Ectodermal cell (in vitro differentiated cells): ENCODE measurements at regions not wholly inside any gene's neighbourhood (a gene's known extent, or its start where the extent isn't known, plus 50 kb on each side); places are given as distances from the start of the nearest gene placed in this dataset.

Experiments
- H3K27ac ChIP-seq: 2 replicates; pipeline ENCODE4 v1.7.0; 2013; ENCODE audit warnings: mild to moderate bottlenecking, low read depth, low read length; ENCODE audit not compliant: insufficient read depth, poor library complexity, severe bottlenecking
- H3K27me3 ChIP-seq: 2 replicates; pipeline ENCODE4 v1.7.0; 2013; ENCODE audit warnings: mild to moderate bottlenecking, low read length; ENCODE audit not compliant: insufficient read depth, control insufficient read depth, poor library complexity, severe bottlenecking
- H3K36me3 ChIP-seq: one replicate; pipeline ENCODE4 v1.7.0; 2013; ENCODE audit warnings: low read length; ENCODE audit not compliant: control insufficient read depth, insufficient read depth
- H3K4me1 ChIP-seq: one replicate; pipeline ENCODE4 v1.7.0; 2013; ENCODE audit warnings: low read length; ENCODE audit not compliant: control insufficient read depth, insufficient read depth
- H3K4me3 ChIP-seq: 2 replicates; pipeline ENCODE4 v1.7.0; 2013; ENCODE audit warnings: low read depth, low read length, control low read depth; ENCODE audit not compliant: insufficient read depth
- H3K9me3 ChIP-seq: 2 replicates; pipeline ENCODE4 v1.7.0; 2013; ENCODE audit warnings: mild to moderate bottlenecking, low read length, moderate library complexity; ENCODE audit not compliant: control insufficient read depth
- WGBS, 2 experiments: methylation state at CpG; one replicate each; pipeline ENCODE4 v1.1.7; 2013; ENCODE audit warnings: missing lambda C conversion rate in 2 of 2; 5-methylcytosine and 5-hydroxymethylcytosine counted together

- Histone ChIP-seq H3K9me3 (no peaks in the 10 kb centered on the region), H3K27ac (no peak overlapping the region), H3K4me3 (no peak overlapping the region), H3K27me3 (no peaks in the 10 kb centered on the region), H3K36me3 (no peaks in the 10 kb centered on the region), H3K4me1 (no peaks in the 10 kb centered on the region)
- WGBS, 2 experiments = 82 to 96% methylated on average over 2 of the region's 2 CpGs
Measured at GRCh38 chr18:44013871-44014270, 666.8 kb upstream of the SETBP1 start.

GRCh38 chr18:44025421-44025820 lies 655.3 kb upstream of the SETBP1 start:
- Histone ChIP-seq H3K4me1 (no peaks in the 10 kb centered on the region), H3K27ac (no peak overlapping the region), H3K27me3 (no peaks in the 10 kb centered on the region), H3K4me3 (no peak overlapping the region), H3K9me3 (no peaks in the 10 kb centered on the region), H3K36me3 (no peaks in the 10 kb centered on the region)
- WGBS, 2 experiments = 89 to 100% methylated on average over 1 of the region's 1 CpG

GRCh38 chr18:44028109-44028508 lies 652.6 kb upstream of the SETBP1 start:
- Histone ChIP-seq H3K36me3 (no peaks in the 10 kb centered on the region), H3K27ac (no peak overlapping the region), H3K4me3 (no peak overlapping the region), H3K4me1 (no peaks in the 10 kb centered on the region), H3K27me3 (no peaks in the 10 kb centered on the region), H3K9me3 (no peaks in the 10 kb centered on the region)
- 84 to 95% methylated on average over 1 of the region's 1 CpG for WGBS, 2 experiments

- H3K36me3 ChIP-seq = no peaks in the 10 kb centered on the region
- 96 to 100% methylated on average over 2 of the region's 2 CpGs for WGBS, 2 experiments
Measured at GRCh38 chr18:44031063-44031462, 649.6 kb upstream of the SETBP1 start.

GRCh38 chr18:44033144-44033701 lies 647.5 kb upstream of the SETBP1 start:
- no peaks in the 10 kb centered on the region for H3K27me3 ChIP-seq
- no peak overlapping the region for H3K4me3 ChIP-seq
- H3K27ac ChIP-seq = peak overlapping the region; percentile 47
- H3K9me3 ChIP-seq = no peaks in the 10 kb centered on the region
- WGBS, 2 experiments = 64 to 72% methylated on average over 6 of the region's 6 CpGs
- H3K4me1 ChIP-seq = peaks cover 4% of the 10 kb centered on the region
- no peaks in the 10 kb centered on the region for H3K36me3 ChIP-seq

More at GRCh38 chr18:44031063-44031462, 649.6 kb upstream of the SETBP1 start:
- Histone ChIP-seq H3K27ac (no peak overlapping the region), H3K4me3 (no peak overlapping the region), H3K27me3 (no peaks in the 10 kb centered on the region), H3K9me3 (no peaks in the 10 kb centered on the region), H3K4me1 (peaks cover 4% of the 10 kb centered on the region)

- no peaks in the 10 kb centered on the region for H3K27me3 ChIP-seq
- WGBS, 2 experiments = 92 to 95% methylated on average over 2 of the region's 2 CpGs
- peaks cover 4% of the 10 kb centered on the region for H3K4me1 ChIP-seq
- H3K36me3 ChIP-seq = no peaks in the 10 kb centered on the region
- H3K27ac ChIP-seq = no peak overlapping the region
- H3K4me3 ChIP-seq = no peak overlapping the region
- no peaks in the 10 kb centered on the region for H3K9me3 ChIP-seq
Measured at GRCh38 chr18:44035554-44035953, 645.1 kb upstream of the SETBP1 start.

GRCh38 chr18:44036501-44036900 lies 644.2 kb upstream of the SETBP1 start:
- no peak overlapping the region for H3K4me3 ChIP-seq
- H3K36me3 ChIP-seq = no peaks in the 10 kb centered on the region
- no peaks in the 10 kb centered on the region for H3K9me3 ChIP-seq
- peaks cover 4% of the 10 kb centered on the region for H3K4me1 ChIP-seq
- no peak overlapping the region for H3K27ac ChIP-seq
- WGBS, 2 experiments = 9 to 41% methylated on average over 2 of the region's 3 CpGs
- no peaks in the 10 kb centered on the region for H3K27me3 ChIP-seq

GRCh38 chr18:44039216-44039615 lies 641.5 kb upstream of the SETBP1 start:
- no peaks in the 10 kb centered on the region for H3K9me3 ChIP-seq
- H3K36me3 ChIP-seq = no peaks in the 10 kb centered on the region
- no peaks in the 10 kb centered on the region for H3K27me3 ChIP-seq
- H3K27ac ChIP-seq = no peak overlapping the region
- no peaks in the 10 kb centered on the region for H3K4me1 ChIP-seq
- WGBS, 2 experiments = 88 to 100% methylated on average over 1 to 2 of the region's 2 CpGs
- no peak overlapping the region for H3K4me3 ChIP-seq

- H3K36me3 ChIP-seq = no peaks in the 10 kb centered on the region
- no peaks in the 10 kb centered on the region for H3K4me1 ChIP-seq
- no peaks in the 10 kb centered on the region for H3K9me3 ChIP-seq
- no peak overlapping the region for H3K4me3 ChIP-seq
- H3K27ac ChIP-seq = no peak overlapping the region
- WGBS, 2 experiments = 100% methylated on average over 1 of the region's 1 CpG
- no peaks in the 10 kb centered on the region for H3K27me3 ChIP-seq
Measured at GRCh38 chr18:44039826-44040225, 640.9 kb upstream of the SETBP1 start.

- Histone ChIP-seq H3K4me1 (no peaks in the 10 kb centered on the region), H3K9me3 (no peaks in the 10 kb centered on the region), H3K36me3 (no peaks in the 10 kb centered on the region), H3K27ac (no peak overlapping the region), H3K27me3 (no peaks in the 10 kb centered on the region), H3K4me3 (no peak overlapping the region)
- WGBS, 2 experiments = 65 to 75% methylated on average over 2 to 3 of the region's 3 CpGs
Measured at GRCh38 chr18:44041553-44041952, 639.1 kb upstream of the SETBP1 start.

GRCh38 chr18:44041961-44042360 lies 638.7 kb upstream of the SETBP1 start:
- WGBS, 2 experiments = 48 to 51% methylated on average over 3 to 4 of the region's 4 CpGs
- no peak overlapping the region for H3K27ac ChIP-seq
- H3K4me1 ChIP-seq = no peaks in the 10 kb centered on the region

More at GRCh38 chr18:44041961-44042360, 638.7 kb upstream of the SETBP1 start:
- no peaks in the 10 kb centered on the region for H3K27me3 ChIP-seq
- no peak overlapping the region for H3K4me3 ChIP-seq
- no peaks in the 10 kb centered on the region for H3K36me3 ChIP-seq
- no peaks in the 10 kb centered on the region for H3K9me3 ChIP-seq
